ENCODE measurements at regions not wholly inside any gene's neighbourhood (a gene's known extent, or its start where the extent isn't known, plus 50 kb on each side); places are given as distances from the start of the nearest gene placed in this dataset.
"Not testable (repeated sequence)": the region's sequence is repeated elsewhere in the genome, so short reads cannot be mapped to it uniquely, and the experiment has no call there.

- H3K36me3 Mint-ChIP-seq (ENCODE audit: low read depth), result no peaks in the 10 kb centered on the region
- DNase-seq (ENCODE audit: low spot score), result no peak
- H3K27me3 Mint-ChIP-seq (ENCODE audit: low read depth), result no peaks in the 10 kb centered on the region
- no peak overlapping the region for H3K4me3 Mint-ChIP-seq
- no peaks in the 10 kb centered on the region for H3K9me3 Mint-ChIP-seq
- no peaks in the 10 kb centered on the region for H3K4me1 Mint-ChIP-seq (ENCODE audit: low read depth)
- no peak overlapping the region for H3K27ac Mint-ChIP-seq
Observed at GRCh38 chr9:135305546-135306180, 173.9 kb upstream of the PPP1R26 start.

- no peak overlapping the region for H3K27ac Mint-ChIP-seq
- no peaks in the 10 kb centered on the region for H3K4me1 Mint-ChIP-seq (ENCODE audit: low read depth)
- no peak for DNase-seq (ENCODE audit: low spot score)
- H3K27me3 Mint-ChIP-seq (ENCODE audit: low read depth), result no peaks in the 10 kb centered on the region
- H3K4me3 Mint-ChIP-seq, result no peak overlapping the region
- H3K36me3 Mint-ChIP-seq (ENCODE audit: low read depth), result no peaks in the 10 kb centered on the region
- no peaks in the 10 kb centered on the region for H3K9me3 Mint-ChIP-seq
Observed at GRCh38 chr9:135306699-135307098, 172.9 kb upstream of the PPP1R26 start.

- no peak overlapping the region for H3K4me3 Mint-ChIP-seq
- H3K4me1 Mint-ChIP-seq (ENCODE audit: low read depth), result no peaks in the 10 kb centered on the region
- H3K27me3 Mint-ChIP-seq (ENCODE audit: low read depth), result no peaks in the 10 kb centered on the region
- no peak overlapping the region for H3K27ac Mint-ChIP-seq
- DNase-seq (ENCODE audit: low spot score), result no peak
- H3K36me3 Mint-ChIP-seq (ENCODE audit: low read depth), result no peaks in the 10 kb centered on the region
- H3K9me3 Mint-ChIP-seq, result no peaks in the 10 kb centered on the region
Observed at GRCh38 chr9:135307300-135307699, 172.3 kb upstream of the PPP1R26 start.

- H3K27ac Mint-ChIP-seq; DNase-seq (ENCODE audit: low spot score); H3K36me3 Mint-ChIP-seq (ENCODE audit: low read depth); H3K9me3 Mint-ChIP-seq; H3K4me3 Mint-ChIP-seq; H3K27me3 Mint-ChIP-seq (ENCODE audit: low read depth); H3K4me1 Mint-ChIP-seq (ENCODE audit: low read depth): not testable (repeated sequence)
Observed at GRCh38 chr9:135307919-135308318, 171.7 kb upstream of the PPP1R26 start.

GRCh38 chr9:135308821-135309762, 170.5 kb upstream of the PPP1R26 start:
- Mint-ChIP-seq H3K27me3 (ENCODE audit: low read depth) (peaks cover 5% of the 10 kb centered on the region), H3K27ac (no peak overlapping the region), H3K9me3 (no peaks in the 10 kb centered on the region), H3K4me3 (no peak overlapping the region), H3K4me1 (ENCODE audit: low read depth) (no peaks in the 10 kb centered on the region), H3K36me3 (ENCODE audit: low read depth) (no peaks in the 10 kb centered on the region)
- DNase-seq (ENCODE audit: low spot score), result no peak

- Mint-ChIP-seq H3K36me3 (ENCODE audit: low read depth) (no peaks in the 10 kb centered on the region), H3K4me3 (no peak overlapping the region), H3K27ac (no peak overlapping the region), H3K27me3 (ENCODE audit: low read depth) (peaks cover 5% of the 10 kb centered on the region), H3K4me1 (ENCODE audit: low read depth) (no peaks in the 10 kb centered on the region), H3K9me3 (no peaks in the 10 kb centered on the region)
- DNase-seq (ENCODE audit: low spot score), result no peak
Observed at GRCh38 chr9:135309763-135310125, 169.8 kb upstream of the PPP1R26 start.

GRCh38 chr9:135310134-135310533, 169.4 kb upstream of the PPP1R26 start:
- no peak for DNase-seq (ENCODE audit: low spot score)
- Mint-ChIP-seq H3K27ac (no peak overlapping the region), H3K4me1 (ENCODE audit: low read depth) (no peaks in the 10 kb centered on the region), H3K4me3 (no peak overlapping the region), H3K36me3 (ENCODE audit: low read depth) (no peaks in the 10 kb centered on the region), H3K9me3 (no peaks in the 10 kb centered on the region), H3K27me3 (ENCODE audit: low read depth) (peaks cover 5% of the 10 kb centered on the region)

GRCh38 chr9:135315572-135315971, 164.0 kb upstream of the PPP1R26 start:
- Mint-ChIP-seq H3K27me3 (ENCODE audit: low read depth) (peaks cover 5% of the 10 kb centered on the region), H3K4me3 (no peak overlapping the region), H3K36me3 (ENCODE audit: low read depth) (no peaks in the 10 kb centered on the region), H3K27ac (no peak overlapping the region), H3K9me3 (no peaks in the 10 kb centered on the region), H3K4me1 (ENCODE audit: low read depth) (no peaks in the 10 kb centered on the region)
- no peak for DNase-seq (ENCODE audit: low spot score)

- no peaks in the 10 kb centered on the region for H3K36me3 Mint-ChIP-seq (ENCODE audit: low read depth)
- no peak overlapping the region for H3K4me3 Mint-ChIP-seq
- peaks cover 2% of the 10 kb centered on the region for H3K27me3 Mint-ChIP-seq (ENCODE audit: low read depth)
- H3K9me3 Mint-ChIP-seq, result no peaks in the 10 kb centered on the region
- no peak for DNase-seq (ENCODE audit: low spot score)
- H3K27ac Mint-ChIP-seq, result no peak overlapping the region
- H3K4me1 Mint-ChIP-seq (ENCODE audit: low read depth), result no peaks in the 10 kb centered on the region
Observed at GRCh38 chr9:135320331-135320730, 159.3 kb upstream of the PPP1R26 start.

- Mint-ChIP-seq H3K9me3 (no peaks in the 10 kb centered on the region), H3K36me3 (ENCODE audit: low read depth) (no peaks in the 10 kb centered on the region), H3K27ac (no peak overlapping the region), H3K27me3 (ENCODE audit: low read depth) (peaks cover 2% of the 10 kb centered on the region), H3K4me1 (ENCODE audit: low read depth) (no peaks in the 10 kb centered on the region), H3K4me3 (no peak overlapping the region)
- DNase-seq (ENCODE audit: low spot score), result no peak
Observed at GRCh38 chr9:135320943-135321342, 158.6 kb upstream of the PPP1R26 start.

GRCh38 chr9:135321580-135321979, 158.0 kb upstream of the PPP1R26 start:
- H3K4me1 Mint-ChIP-seq (ENCODE audit: low read depth), result no peaks in the 10 kb centered on the region
- H3K9me3 Mint-ChIP-seq, result no peaks in the 10 kb centered on the region
- H3K36me3 Mint-ChIP-seq (ENCODE audit: low read depth), result no peaks in the 10 kb centered on the region
- DNase-seq (ENCODE audit: low spot score), result no peak
- H3K4me3 Mint-ChIP-seq, result no peak overlapping the region
- H3K27me3 Mint-ChIP-seq (ENCODE audit: low read depth), result peaks cover 2% of the 10 kb centered on the region
- no peak overlapping the region for H3K27ac Mint-ChIP-seq

GRCh38 chr9:135324329-135324728, 155.3 kb upstream of the PPP1R26 start:
- Mint-ChIP-seq H3K4me3 (no peak overlapping the region), H3K4me1 (ENCODE audit: low read depth) (no peaks in the 10 kb centered on the region), H3K27ac (no peak overlapping the region), H3K36me3 (ENCODE audit: low read depth) (no peaks in the 10 kb centered on the region), H3K27me3 (ENCODE audit: low read depth) (peaks cover 2% of the 10 kb centered on the region), H3K9me3 (peaks cover 4% of the 10 kb centered on the region)
- no peak for DNase-seq (ENCODE audit: low spot score)

- DNase-seq (ENCODE audit: low spot score), result no peak
- Mint-ChIP-seq H3K27ac (no peak overlapping the region), H3K9me3 (peaks cover 4% of the 10 kb centered on the region), H3K4me3 (no peak overlapping the region), H3K4me1 (ENCODE audit: low read depth) (no peaks in the 10 kb centered on the region), H3K27me3 (ENCODE audit: low read depth) (peaks cover 2% of the 10 kb centered on the region), H3K36me3 (ENCODE audit: low read depth) (no peaks in the 10 kb centered on the region)
Observed at GRCh38 chr9:135326141-135326540, 153.4 kb upstream of the PPP1R26 start.

- DNase-seq (ENCODE audit: low spot score), result no peak
- Mint-ChIP-seq H3K9me3 (peaks cover 4% of the 10 kb centered on the region), H3K4me1 (ENCODE audit: low read depth) (no peaks in the 10 kb centered on the region), H3K27ac (no peak overlapping the region), H3K36me3 (ENCODE audit: low read depth) (no peaks in the 10 kb centered on the region), H3K4me3 (no peak overlapping the region), H3K27me3 (ENCODE audit: low read depth) (peaks cover 2% of the 10 kb centered on the region)
Observed at GRCh38 chr9:135326633-135327152, 152.9 kb upstream of the PPP1R26 start.

All from T-helper 2 cell treated with Interferon-gamma antibody and Interleukin-4, amounts not matched to agents 5 μg/mL and 100 μg/mL, for 36 hours (primary cell).